ENCODE measurements at regions not wholly inside any gene's neighbourhood (a gene's known extent, or its start where the extent isn't known, plus 50 kb on each side); places are given as distances from the start of the nearest gene placed in this dataset.

DNA sequence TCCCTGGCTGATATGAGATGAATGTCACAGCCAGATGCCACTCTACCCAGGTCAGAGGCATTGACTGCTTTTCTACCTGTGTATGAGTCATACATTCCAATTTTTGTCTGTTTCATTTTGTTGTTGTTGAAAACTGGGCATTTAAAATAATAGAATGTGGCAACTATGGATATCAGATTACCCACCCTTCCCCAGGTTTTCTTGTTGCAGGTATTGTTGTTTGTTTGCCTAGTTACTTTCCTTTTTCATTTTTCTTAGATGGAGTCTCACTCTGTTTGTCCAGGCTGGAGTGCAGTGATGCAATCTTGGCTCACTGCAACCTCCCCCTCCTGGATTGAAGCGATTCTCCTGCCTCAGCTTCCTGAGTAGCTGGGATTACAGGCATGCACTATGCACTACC lies 70.2 kb downstream of the LRRC30 start:
- peaks cover 5% of the 10 kb centered on the region for H3K9me3 Mint-ChIP-seq (ENCODE audit: insufficient read depth)
- no peaks in the 10 kb centered on the region for H3K4me1 ChIP-seq (ENCODE audit: control insufficient read depth in 2 of 2, insufficient read depth in 2 of 2, low read length in 2 of 2)
- H3K9ac ChIP-seq (ENCODE audit: low read length) = no peak overlapping the region
- H3K4me2 ChIP-seq (replicated peaks; ENCODE audit: low read depth, low read length, poor library complexity, severe bottlenecking) = no peak overlapping the region
- no peak overlapping the region for H2AFZ ChIP-seq (ENCODE audit: insufficient read depth, low read depth, low read length, poor library complexity, severe bottlenecking)
- H3K27ac ChIP-seq (ENCODE audit: low read length in 2 of 2) = no peak overlapping the region
- TF ChIP-seq, protein P1, sequence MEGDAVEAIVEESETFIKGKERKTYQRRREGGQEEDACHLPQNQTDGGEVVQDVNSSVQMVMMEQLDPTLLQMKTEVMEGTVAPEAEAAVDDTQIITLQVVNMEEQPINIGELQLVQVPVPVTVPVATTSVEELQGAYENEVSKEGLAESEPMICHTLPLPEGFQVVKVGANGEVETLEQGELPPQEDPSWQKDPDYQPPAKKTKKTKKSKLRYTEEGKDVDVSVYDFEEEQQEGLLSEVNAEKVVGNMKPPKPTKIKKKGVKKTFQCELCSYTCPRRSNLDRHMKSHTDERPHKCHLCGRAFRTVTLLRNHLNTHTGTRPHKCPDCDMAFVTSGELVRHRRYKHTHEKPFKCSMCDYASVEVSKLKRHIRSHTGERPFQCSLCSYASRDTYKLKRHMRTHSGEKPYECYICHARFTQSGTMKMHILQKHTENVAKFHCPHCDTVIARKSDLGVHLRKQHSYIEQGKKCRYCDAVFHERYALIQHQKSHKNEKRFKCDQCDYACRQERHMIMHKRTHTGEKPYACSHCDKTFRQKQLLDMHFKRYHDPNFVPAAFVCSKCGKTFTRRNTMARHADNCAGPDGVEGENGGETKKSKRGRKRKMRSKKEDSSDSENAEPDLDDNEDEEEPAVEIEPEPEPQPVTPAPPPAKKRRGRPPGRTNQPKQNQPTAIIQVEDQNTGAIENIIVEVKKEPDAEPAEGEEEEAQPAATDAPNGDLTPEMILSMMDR (IDR thresholded peaks at IDR 0.05) = no peak
- H3K4me3 ChIP-seq (ENCODE audit: control extremely low read depth in 1 of 5, extremely low read depth in 1 of 5, insufficient read depth in 1 of 5, low read depth in 2 of 5, low read length in 4 of 5) = no peak overlapping the region
- H3K9me3 ChIP-seq (ENCODE audit: control extremely low read depth in 1 of 3, control insufficient read depth in 2 of 3, insufficient read depth in 1 of 3, low read length in 2 of 3) = peaks cover 0 to 4% (median 2%) of the 10 kb centered on the region in 3 donors
- no peak overlapping the region for H3K4me3 Mint-ChIP-seq
- H3K79me2 ChIP-seq (ENCODE audit: control insufficient read depth, insufficient read depth, low read length) = no peaks in the 10 kb centered on the region
- CTCF ChIA-PET = no interaction called here
- WGBS (ENCODE audit: insufficient coverage) = no CpG with 5 or more reads among the region's 1 CpG
- POLR2A ChIA-PET = no interaction called here
- H3K36me3 ChIP-seq (replicated peaks in 1 of 2; ENCODE audit: control extremely low read depth in 1 of 2, control insufficient read depth in 1 of 2, extremely low read depth in 1 of 2, insufficient read depth in 2 of 2, low read length in 1 of 2) = no peaks in the 10 kb centered on the region
- no peaks in the 10 kb centered on the region for H4K20me1 ChIP-seq (ENCODE audit: control insufficient read depth, insufficient read depth, low read length, poor library complexity, severe bottlenecking)
- no peaks in the 10 kb centered on the region for H3K27me3 ChIP-seq (replicated peaks in 1 of 4; ENCODE audit: control extremely low read depth in 1 of 4, control insufficient read depth in 3 of 4, insufficient read depth in 4 of 4, low read length in 3 of 4)
- intact Hi-C loops (cut with micrococcal nuclease) = no loop called here
- no peak for DNase-seq
- H3K4me1 Mint-ChIP-seq = no peaks in the 10 kb centered on the region
- H3K27ac Mint-ChIP-seq = no peak overlapping the region
- ATAC-seq (ENCODE audit: low read depth) = no peak
- H3K27me3 Mint-ChIP-seq = no peaks in the 10 kb centered on the region

DNA sequence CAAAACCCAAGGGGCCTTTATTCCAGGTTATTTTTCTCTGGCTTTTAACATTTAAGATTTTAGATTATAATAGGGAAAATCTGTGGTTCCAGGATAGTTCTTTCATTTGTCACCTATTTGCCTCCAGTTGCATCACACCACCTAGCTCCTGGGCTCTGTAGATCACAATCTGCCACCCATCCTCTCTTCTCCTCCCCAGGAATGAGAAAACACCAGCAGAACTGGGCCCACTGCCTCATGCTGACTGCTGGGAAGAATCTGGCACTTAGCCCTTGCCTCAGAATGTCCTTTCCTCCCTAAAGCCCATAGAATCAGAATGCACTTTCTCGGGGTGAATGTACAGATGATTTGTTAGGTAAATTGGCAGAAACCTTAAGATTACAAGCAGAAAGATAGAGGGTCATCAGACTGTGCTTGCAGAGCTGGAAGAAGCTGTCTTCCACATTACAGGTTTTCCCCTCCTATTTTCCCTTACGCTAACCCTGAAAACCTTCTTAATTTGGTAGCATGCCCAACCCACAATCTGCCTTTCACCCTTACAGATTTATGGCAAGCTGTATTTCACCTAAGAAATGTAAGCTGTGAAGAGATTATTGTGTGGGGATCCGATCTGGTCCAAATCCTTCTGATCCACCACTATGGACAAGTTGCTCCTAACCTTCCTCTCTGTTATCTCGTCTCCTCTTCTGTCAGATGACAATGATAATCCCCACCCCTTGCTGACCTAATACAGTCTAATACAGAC lies 72.6 kb downstream of the LRRC30 start:
- Histone ChIP-seq H3K4me3 (ENCODE audit: control extremely low read depth in 1 of 5, extremely low read depth in 1 of 5, insufficient read depth in 1 of 5, low read depth in 2 of 5, low read length in 4 of 5) (no peak overlapping the region), H3K27ac (ENCODE audit: low read length in 2 of 2) (no peak overlapping the region), H3K9ac (ENCODE audit: low read length) (no peak overlapping the region), H3K4me1 (ENCODE audit: control insufficient read depth in 2 of 2, insufficient read depth in 2 of 2, low read length in 2 of 2) (no peaks in the 10 kb centered on the region), H4K20me1 (ENCODE audit: control insufficient read depth, insufficient read depth, low read length, poor library complexity, severe bottlenecking) (no peaks in the 10 kb centered on the region), H3K9me3 (ENCODE audit: control extremely low read depth in 1 of 3, control insufficient read depth in 2 of 3, insufficient read depth in 1 of 3, low read length in 2 of 3) (peaks cover 0 to 5% (median 2%) of the 10 kb centered on the region in 3 donors), H3K27me3 (replicated peaks in 1 of 4; ENCODE audit: control extremely low read depth in 1 of 4, control insufficient read depth in 3 of 4, insufficient read depth in 4 of 4, low read length in 3 of 4) (no peaks in the 10 kb centered on the region), H3K4me2 (replicated peaks; ENCODE audit: low read depth, low read length, poor library complexity, severe bottlenecking) (no peak overlapping the region), H3K79me2 (ENCODE audit: control insufficient read depth, insufficient read depth, low read length) (no peaks in the 10 kb centered on the region), H3K36me3 (replicated peaks in 1 of 2; ENCODE audit: control extremely low read depth in 1 of 2, control insufficient read depth in 1 of 2, extremely low read depth in 1 of 2, insufficient read depth in 2 of 2, low read length in 1 of 2) (no peaks in the 10 kb centered on the region), H2AFZ (ENCODE audit: insufficient read depth, low read depth, low read length, poor library complexity, severe bottlenecking) (no peak overlapping the region)
- no peak overlapping the region for H3K27ac Mint-ChIP-seq
- WGBS (ENCODE audit: insufficient coverage) = 36% methylated on average over 2 of the region's 4 CpGs
- CTCF ChIA-PET = no interaction called here
- H3K9me3 Mint-ChIP-seq (ENCODE audit: insufficient read depth) = peaks cover 2% of the 10 kb centered on the region
- intact Hi-C loops (cut with micrococcal nuclease) = no loop called here
- DNase-seq (no peak), ATAC-seq (ENCODE audit: low read depth) (no peak)
- POLR2A ChIA-PET = no interaction called here
- TF ChIP-seq EZH2 (IDR thresholded peaks at IDR 0.05; ENCODE audit: borderline replicate concordance, insufficient read depth, low read depth, low read length, poor library complexity, severe bottlenecking) = no peak
- TF ChIP-seq, protein P1 (IDR thresholded peaks at IDR 0.05) = no peak
- no peaks in the 10 kb centered on the region for H3K27me3 Mint-ChIP-seq
- H3K4me3 Mint-ChIP-seq = no peak overlapping the region
- no peaks in the 10 kb centered on the region for H3K4me1 Mint-ChIP-seq
